GM21447 (cell line): ENCODE measurements at regions not wholly inside any gene's neighbourhood (a gene's known extent, or its start where the extent isn't known, plus 50 kb on each side); places are given as distances from the start of the nearest gene placed in this dataset.
A peak's percentile ranks its signal among the peaks of the same experiment; 100 is the strongest.

ENCODE experiments used
- ATAC-seq: cut with Tn5 transposase; IDR thresholded peaks from one replicate; pipeline ENCODE4 v1.9.1; 2021; ENCODE audit not compliant: unreplicated experiment

GRCh38 chr6:105622226-105622625, 219.3 kb upstream of the PREP start:
- ATAC-seq: no peak

- no peak for ATAC-seq
Measured at GRCh38 chr6:105621564-105622175, 218.8 kb upstream of the PREP start.

- ATAC-seq: no peak
Measured at GRCh38 chr6:105620878-105621277, 218.0 kb upstream of the PREP start.

GRCh38 chr6:105619971-105620741, 217.3 kb upstream of the PREP start:
- no peak for ATAC-seq

GRCh38 chr6:105618247-105618646, 215.4 kb upstream of the PREP start:
- ATAC-seq: no peak

- ATAC-seq: no peak
Measured at GRCh38 chr6:105616521-105616920, 213.6 kb upstream of the PREP start.

GRCh38 chr6:105611606-105612005, 208.7 kb upstream of the PREP start:
- ATAC-seq: no peak

- no peak for ATAC-seq
Measured at GRCh38 chr6:105609375-105609991, 206.6 kb upstream of the PREP start.

GRCh38 chr6:105608711-105609374, 206.0 kb upstream of the PREP start:
- no peak for ATAC-seq

GRCh38 chr6:105607636-105608621, 205.0 kb upstream of the PREP start:
- no peak for ATAC-seq

- no peak for ATAC-seq
Measured at GRCh38 chr6:105606831-105607463, 204.1 kb upstream of the PREP start.

- no peak for ATAC-seq
Measured at GRCh38 chr6:105604587-105604884, 201.7 kb upstream of the PREP start.

GRCh38 chr6:105603788-105604586, 201.1 kb upstream of the PREP start:
- no peak for ATAC-seq

GRCh38 chr6:105601541-105602236, 198.8 kb upstream of the PREP start:
- ATAC-seq: peak; percentile 84

GRCh38 chr6:105600336-105601260, 197.7 kb upstream of the PREP start:
- ATAC-seq: no peak

- no peak for ATAC-seq
Measured at GRCh38 chr6:105598264-105598663, 195.4 kb upstream of the PREP start.

- no peak for ATAC-seq
Measured at GRCh38 chr6:105596284-105596755, 193.4 kb upstream of the PREP start.

- ATAC-seq: no peak
Measured at GRCh38 chr6:105595829-105596228, 192.9 kb upstream of the PREP start.
